ENCODE measurements at regions not wholly inside any gene's neighbourhood (a gene's known extent, or its start where the extent isn't known, plus 50 kb on each side); places are given as distances from the start of the nearest gene placed in this dataset.

DNA sequence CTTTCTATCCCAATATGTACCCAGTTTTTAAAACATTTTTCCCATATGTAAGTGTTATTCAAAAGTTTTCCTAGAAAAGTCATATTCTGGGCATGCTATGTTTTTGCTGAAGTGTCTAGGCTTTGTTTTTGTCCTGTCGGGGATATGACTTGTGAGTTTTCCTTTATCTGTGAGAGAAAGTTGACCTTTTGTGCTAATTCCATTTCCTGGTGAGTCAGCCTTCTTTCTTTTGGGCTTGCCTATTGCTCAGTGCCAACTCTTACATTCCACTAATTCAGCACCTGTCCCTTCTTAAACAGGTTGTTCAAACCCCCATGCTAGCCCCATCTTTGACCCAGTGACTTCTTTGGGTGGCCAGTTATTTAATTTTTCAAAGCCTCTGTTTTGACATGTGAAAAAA, 146.2 kb downstream of the AHR start:
- TF ChIP-seq GATA3 (IDR thresholded peaks at IDR 0.05; ENCODE audit: low read depth, low read length) (no peak), GATA2 (IDR thresholded peaks at IDR 0.05; ENCODE audit: low read depth, low read length) (no peak)
